Aorta (tissue), 5 donors: ENCODE measurements at regions not wholly inside any gene's neighbourhood (a gene's known extent, or its start where the extent isn't known, plus 50 kb on each side); places are given as distances from the start of the nearest gene placed in this dataset.

ENCODE experiments used
- ATAC-seq: fragments of 200-7000 bp; cut with Tn5 transposase; one replicate; pipeline ENCODE4 v1.9.1; 2022; ENCODE audit warnings: moderate library complexity; ENCODE audit not compliant: low FRiP score
- DNase-seq, 2 donors: peaks; one replicate each; pipeline ENCODE4 v3.0.0-alpha.2; 2020
- H3K27ac ChIP-seq, 2 donors: one replicate each; pipeline ENCODE4 v1.5.1; 2013; ENCODE audit warnings: low read length in 2 of 2, mild to moderate bottlenecking in 2 of 2, moderate library complexity in 2 of 2, control low read depth in 1 of 2, inconsistent platforms in 1 of 2, low read depth in 1 of 2
- H3K27me3 ChIP-seq, 2 donors: one replicate each; pipeline ENCODE4 v1.6.1; 2013; ENCODE audit warnings: control low read depth in 1 of 2, low read length in 1 of 2, mild to moderate bottlenecking in 1 of 2, moderate library complexity in 1 of 2; ENCODE audit not compliant: insufficient read depth in 2 of 2, control insufficient read depth in 1 of 2
- H3K36me3 ChIP-seq, 2 donors: one replicate each; pipeline ENCODE4 v1.6.1; 2013; ENCODE audit warnings: control low read depth in 1 of 2, low read length in 1 of 2, mild to moderate bottlenecking in 1 of 2; ENCODE audit not compliant: insufficient read depth in 2 of 2, control insufficient read depth in 1 of 2
- H3K4me1 ChIP-seq, 2 donors: one replicate each; pipeline ENCODE4 v1.6.1; 2013; ENCODE audit warnings: low read length in 2 of 2, control low read depth in 1 of 2, mild to moderate bottlenecking in 1 of 2, moderate library complexity in 1 of 2; ENCODE audit not compliant: insufficient read depth in 2 of 2, control insufficient read depth in 1 of 2
- H3K4me3 ChIP-seq, 2 donors: one replicate each; pipeline ENCODE4 v1.5.1; 2013; ENCODE audit warnings: low read length in 2 of 2, control low read depth in 1 of 2, mild to moderate bottlenecking in 1 of 2
- H3K9me3 ChIP-seq: one replicate; pipeline ENCODE4 v1.6.1; 2013; ENCODE audit warnings: mild to moderate bottlenecking, low read length; ENCODE audit not compliant: control insufficient read depth
- WGBS, 2 donors: extraction: QIAGEN DNeasy Blood & Tissue Kit; methylation state at CpG; one replicate each; pipeline ENCODE4 v1.1.7; 2013; 5-methylcytosine and 5-hydroxymethylcytosine counted together
- intact Hi-C, 2 donors: fragments of 100-400 bp; cut with DNase I; formaldehyde crosslinking; loops; one replicate each; pipeline versions ENCODE4 v1.14.2 to v1.15.0; 2022
- donor health status: healthy with polysubstance abuse.
- donor health status: Bipolar disorder and iron deficiency.
- donor health status: DM: no; HTN: no; CAD: no.
- donor health status: DM: no; HTN: no; CAD: no.
- donor health status: DM: yes; HTN: yes; CAD: no.

GRCh38 chr13:81664872-81665271 is 1323.9 kb upstream of the SPRY2 start:
- WGBS, 2 donors, result 96 to 97% methylated on average over 2 of the region's 2 CpGs
- H3K4me1 ChIP-seq, result no peaks in the 10 kb centered on the region
- DNase-seq (no peak), ATAC-seq (no peak)
- no peak overlapping the region for H3K27ac ChIP-seq
- no peaks in the 10 kb centered on the region for H3K9me3 ChIP-seq
- H3K27me3 ChIP-seq, result no peaks in the 10 kb centered on the region
- intact Hi-C loops, result no loop called here
- no peaks in the 10 kb centered on the region for H3K36me3 ChIP-seq
- no peak overlapping the region for H3K4me3 ChIP-seq

- Histone ChIP-seq H3K27ac (no peak overlapping the region), H3K4me1 (no peaks in the 10 kb centered on the region), H3K36me3 (no peaks in the 10 kb centered on the region), H3K4me3 (no peak overlapping the region), H3K9me3 (peaks cover 2% of the 10 kb centered on the region), H3K27me3 (no peaks in the 10 kb centered on the region)
- DNase-seq (no peak), ATAC-seq (no peak)
- 86 to 89% methylated on average over 1 of the region's 1 CpG for WGBS, 2 donors
- intact Hi-C loops, result no loop called here
Observed at GRCh38 chr13:81659984-81660383, 1319.1 kb upstream of the SPRY2 start.

- Histone ChIP-seq H3K9me3 (peaks cover 2% of the 10 kb centered on the region), H3K36me3 (no peaks in the 10 kb centered on the region), H3K4me3 (no peak overlapping the region), H3K4me1 (no peaks in the 10 kb centered on the region), H3K27me3 (no peaks in the 10 kb centered on the region), H3K27ac (no peak overlapping the region)
- intact Hi-C loops, result no loop called here
- 75 to 82% methylated on average over 8 of the region's 8 CpGs for WGBS, 2 donors
- no peak for DNase-seq
- no peak for ATAC-seq
Observed at GRCh38 chr13:81658598-81659370, 1317.9 kb upstream of the SPRY2 start.

GRCh38 chr13:81639984-81640582 is 1299.2 kb upstream of the SPRY2 start:
- no peak overlapping the region for H3K4me3 ChIP-seq
- no peak for ATAC-seq
- 87% methylated on average over 4 of the region's 4 CpGs for WGBS, 2 donors

GRCh38 chr13:81637457-81637856 is 1296.5 kb upstream of the SPRY2 start:
- Histone ChIP-seq H3K36me3 (no peaks in the 10 kb centered on the region), H3K9me3 (no peaks in the 10 kb centered on the region), H3K27me3 (no peaks in the 10 kb centered on the region), H3K4me1 (no peaks in the 10 kb centered on the region), H3K4me3 (no peak overlapping the region), H3K27ac (no peak overlapping the region)
- DNase-seq, result no peak
- no peak for ATAC-seq
- intact Hi-C loops, result no loop called here
- WGBS, 2 donors, result 70 to 79% methylated on average over 2 of the region's 2 CpGs

More at GRCh38 chr13:81639984-81640582, 1299.2 kb upstream of the SPRY2 start:
- Histone ChIP-seq H3K27ac (no peak overlapping the region), H3K27me3 (no peaks in the 10 kb centered on the region), H3K9me3 (no peaks in the 10 kb centered on the region), H3K36me3 (no peaks in the 10 kb centered on the region), H3K4me1 (no peaks in the 10 kb centered on the region)
- DNase-seq, result no peak
- intact Hi-C loops, result no loop called here

- H3K27me3 ChIP-seq, result no peaks in the 10 kb centered on the region
- no peak for DNase-seq
- intact Hi-C loops, result no loop called here
- no peak overlapping the region for H3K4me3 ChIP-seq
- no peaks in the 10 kb centered on the region for H3K4me1 ChIP-seq
- H3K36me3 ChIP-seq, result no peaks in the 10 kb centered on the region
- H3K27ac ChIP-seq, result no peak overlapping the region
- ATAC-seq, result no peak
- no peaks in the 10 kb centered on the region for H3K9me3 ChIP-seq
Observed at GRCh38 chr13:81636120-81636519, 1295.2 kb upstream of the SPRY2 start.

GRCh38 chr13:81615031-81615430 is 1274.1 kb upstream of the SPRY2 start:
- Histone ChIP-seq H3K4me3 (no peak overlapping the region), H3K4me1 (no peaks in the 10 kb centered on the region), H3K27ac (no peak overlapping the region), H3K9me3 (no peaks in the 10 kb centered on the region), H3K27me3 (no peaks in the 10 kb centered on the region), H3K36me3 (no peaks in the 10 kb centered on the region)
- intact Hi-C loops, result no loop called here
- no peak for DNase-seq
- no peak for ATAC-seq
- WGBS, 2 donors, result 86 to 88% methylated on average over 2 of the region's 2 CpGs

GRCh38 chr13:81610644-81611043 is 1269.7 kb upstream of the SPRY2 start:
- no peak for DNase-seq
- ATAC-seq, result no peak
- Histone ChIP-seq H3K36me3 (no peaks in the 10 kb centered on the region), H3K4me3 (no peak overlapping the region), H3K4me1 (no peaks in the 10 kb centered on the region), H3K9me3 (no peaks in the 10 kb centered on the region), H3K27ac (no peak overlapping the region), H3K27me3 (no peaks in the 10 kb centered on the region)
- 36 to 40% methylated on average over 1 of the region's 1 CpG for WGBS, 2 donors
- intact Hi-C loops, result no loop called here

GRCh38 chr13:81609335-81609734 is 1268.4 kb upstream of the SPRY2 start:
- Histone ChIP-seq H3K4me3 (no peak overlapping the region), H3K4me1 (no peaks in the 10 kb centered on the region), H3K27ac (no peak overlapping the region), H3K9me3 (no peaks in the 10 kb centered on the region), H3K36me3 (no peaks in the 10 kb centered on the region), H3K27me3 (no peaks in the 10 kb centered on the region)
- no peak for ATAC-seq
- WGBS, 2 donors, result 91 to 95% methylated on average over 2 of the region's 2 CpGs
- intact Hi-C loops, result no loop called here
- DNase-seq, result no peak
